ENCODE measurements at regions not wholly inside any gene's neighbourhood (a gene's known extent, or its start where the extent isn't known, plus 50 kb on each side); places are given as distances from the start of the nearest gene placed in this dataset.
"Not testable (repeated sequence)": the region's sequence is repeated elsewhere in the genome, so short reads cannot be mapped to it uniquely, and the experiment has no call there.

GRCh38 chr16:29114574-29114973 lies 129.7 kb downstream of the LAT start:
- DNase-seq, result no peak
- no CpG with 5 or more reads among the region's 6 CpGs for WGBS (ENCODE audit: insufficient coverage)
- H3K27ac Mint-ChIP-seq, result peak overlapping the region; percentile 92 to 98 (median 95)
- TF ChIP-seq CTCF (IDR thresholded peaks at IDR 0.05), result no peak
- Histone ChIP-seq H3K4me3 (replicated peaks in 1 of 3; ENCODE audit: low read depth in 2 of 3, low read length in 3 of 3) (no peak overlapping the region), H3K9me3 (replicated peaks in 1 of 2; ENCODE audit: control insufficient read depth in 1 of 2, insufficient read depth in 1 of 2, low read length in 2 of 2) (no peaks in the 10 kb centered on the region), H3K36me3 (replicated peaks in 1 of 2; ENCODE audit: control insufficient read depth in 1 of 2, insufficient read depth in 2 of 2, low read length in 2 of 2) (peaks cover 50 to 70% of the 10 kb centered on the region in 2 donors), H3K79me2 (ENCODE audit: insufficient read depth, low read length) (peaks cover 25% of the 10 kb centered on the region), H3K9ac (ENCODE audit: insufficient read depth, low read length, poor library complexity, severe bottlenecking) (peak overlapping the region; percentile 36), H3K4me2 (replicated peaks; ENCODE audit: extremely low read depth, low read length, poor library complexity, severe bottlenecking) (no peak overlapping the region), H3K27ac (ENCODE audit: low read depth in 1 of 2, low read length in 2 of 2) (peak overlapping the region; percentile 87 to 97), H3K4me1 (ENCODE audit: control insufficient read depth in 1 of 2, insufficient read depth in 2 of 2, low read length in 2 of 2) (peaks cover 47 to 48% of the 10 kb centered on the region in 2 donors), H2AFZ (ENCODE audit: insufficient read depth, low read depth, low read length, poor library complexity, severe bottlenecking) (no peak overlapping the region), H4K20me1 (ENCODE audit: insufficient read depth, low read length) (no peaks in the 10 kb centered on the region), H3K27me3 (ENCODE audit: control insufficient read depth in 2 of 2, insufficient read depth in 2 of 2, low read length in 2 of 2) (no peaks in the 10 kb centered on the region)
- H3K9me3 Mint-ChIP-seq, result peaks cover 0 to 3% (median 0%) of the 10 kb centered on the region in 7 donors
- peaks cover 68 to 78% of the 10 kb centered on the region in 2 donors for H3K36me3 Mint-ChIP-seq
- H3K27me3 Mint-ChIP-seq (ENCODE audit: low read depth in 3 of 3), result peaks cover 0 to 6% (median 0%) of the 10 kb centered on the region in 3 donors
- intact Hi-C loops (cut with micrococcal nuclease), result no loop called here
- H3K4me3 Mint-ChIP-seq, result no peak overlapping the region
- H3K4me1 Mint-ChIP-seq, result peaks cover 39% of the 10 kb centered on the region

- H3K27me3 Mint-ChIP-seq (ENCODE audit: low read depth in 3 of 3); H3K4me2 ChIP-seq (replicated peaks; ENCODE audit: extremely low read depth, low read length, poor library complexity, severe bottlenecking); H3K9me3 ChIP-seq (replicated peaks in 1 of 2; ENCODE audit: control insufficient read depth in 1 of 2, insufficient read depth in 1 of 2, low read length in 2 of 2); H3K4me3 ChIP-seq (replicated peaks in 1 of 3; ENCODE audit: low read depth in 2 of 3, low read length in 3 of 3); intact Hi-C loops (cut with micrococcal nuclease); H4K20me1 ChIP-seq (ENCODE audit: insufficient read depth, low read length); DNase-seq; H3K9ac ChIP-seq (ENCODE audit: insufficient read depth, low read length, poor library complexity, severe bottlenecking); H3K9me3 Mint-ChIP-seq; H3K27ac ChIP-seq (ENCODE audit: low read depth in 1 of 2, low read length in 2 of 2); H2AFZ ChIP-seq (ENCODE audit: insufficient read depth, low read depth, low read length, poor library complexity, severe bottlenecking); H3K27me3 ChIP-seq (ENCODE audit: control insufficient read depth in 2 of 2, insufficient read depth in 2 of 2, low read length in 2 of 2); H3K4me3 Mint-ChIP-seq: not testable (repeated sequence)
- Mint-ChIP-seq H3K36me3 (peaks cover 69 to 76% of the 10 kb centered on the region in 2 donors), H3K27ac (peak overlapping the region in 4 of 7 donors; percentile 21 to 95 (median 51)), H3K4me1 (peaks cover 41% of the 10 kb centered on the region)
- Histone ChIP-seq H3K36me3 (replicated peaks in 1 of 2; ENCODE audit: control insufficient read depth in 1 of 2, insufficient read depth in 2 of 2, low read length in 2 of 2) (peaks cover 50 to 72% of the 10 kb centered on the region in 2 donors), H3K4me1 (ENCODE audit: control insufficient read depth in 1 of 2, insufficient read depth in 2 of 2, low read length in 2 of 2) (peaks cover 46% of the 10 kb centered on the region in 2 donors), H3K79me2 (ENCODE audit: insufficient read depth, low read length) (peaks cover 19% of the 10 kb centered on the region)
- no CpG with 5 or more reads among the region's 1 CpG for WGBS (ENCODE audit: insufficient coverage)
Observed at GRCh38 chr16:29113446-29113845, 128.6 kb downstream of the LAT start.
